PC-3 (cell line): ENCODE measurements at regions not wholly inside any gene's neighbourhood (a gene's known extent, or its start where the extent isn't known, plus 50 kb on each side); places are given as distances from the start of the nearest gene placed in this dataset.

Source experiments
- ATAC-seq: fragments of 200-7000 bp; cut with Tn5 transposase; 2 replicates; pipeline ENCODE4 v1.9.1; 2020; ENCODE audit warnings: mild to moderate bottlenecking, moderate library complexity
- BruUV-seq: library from RNA; stranded (reverse); fragments of 400-500 nt; replicated peaks from 2 replicates; lab custom pipeline; 2021; lab: Mats Ljungman, UMichigan
- CTCF ChIA-PET: fragments of 300-600 bp; sonication (Branson Sonifier 250); formaldehyde crosslinking; loops from one replicate; lab custom pipeline; 2022; ENCODE audit warnings: antibody characterized with exemption; lab: Charles Lee
- POLR2A ChIA-PET: fragments of 300-600 bp; sonication (Branson Sonifier 250); formaldehyde crosslinking; loops from one replicate; lab custom pipeline; 2022; ENCODE audit warnings: antibody characterized with exemption; ENCODE audit not compliant: unreplicated experiment; lab: Charles Lee
- DNase-seq: peaks from one replicate; pipeline ENCODE4 v3.0.0-alpha.2; 2015
- H2AFZ ChIP-seq: fragments of 300-600 bp; sonication (generic); 2 replicates; pipeline ENCODE4 v1.6.0; 2016; ENCODE audit warnings: antibody characterized with exemption, low read length
- H3F3A ChIP-seq: fragments of 300-600 bp; sonication (generic); one replicate; pipeline ENCODE4 v1.6.0; 2017; ENCODE audit warnings: antibody characterized with exemption, low read length, control low read depth, mild to moderate bottlenecking; ENCODE audit not compliant: unreplicated experiment
- H3K27ac ChIP-seq: fragments of 300-600 bp; sonication (generic); 2 replicates; pipeline ENCODE4 v1.5.1; 2016; ENCODE audit warnings: mild to moderate bottlenecking, low read length
- H3K27me3 ChIP-seq: fragments of 300-600 bp; sonication (generic); 2 replicates; pipeline ENCODE4 v1.6.1; 2016; ENCODE audit warnings: low read length, mixed read lengths
- H3K36me3 ChIP-seq: fragments of 300-600 bp; sonication (generic); 2 replicates; pipeline ENCODE4 v1.6.1; 2016; ENCODE audit warnings: low read depth, mixed run types, low read length, mixed read lengths
- H3K4me1 ChIP-seq: fragments of 300-600 bp; sonication (generic); 2 replicates; pipeline ENCODE4 v1.5.1; 2016; ENCODE audit warnings: low read length; ENCODE audit not compliant: insufficient read depth
- H3K4me2 ChIP-seq: fragments of 300-600 bp; sonication (generic); 2 replicates; pipeline ENCODE4 v1.6.0; 2016; ENCODE audit warnings: low read length
- H3K4me3 ChIP-seq: fragments of 300-600 bp; sonication (generic); 2 replicates; pipeline ENCODE4 v1.5.1; 2016; ENCODE audit warnings: mild to moderate bottlenecking, low read length, mixed read lengths
- H3K79me2 ChIP-seq: fragments of 300-600 bp; sonication (generic); 2 replicates; pipeline ENCODE4 v1.6.1; 2017; ENCODE audit warnings: low read length, mixed read lengths
- H3K9ac ChIP-seq: fragments of 300-600 bp; sonication (generic); 2 replicates; pipeline ENCODE4 v1.6.0; 2016; ENCODE audit warnings: mild to moderate bottlenecking, low read length
- H3K9me2 ChIP-seq: fragments of 300-600 bp; sonication (generic); replicated peaks from 2 replicates; pipeline ENCODE4 v1.6.1; 2016; ENCODE audit warnings: mixed run types, low read length, mixed read lengths
- H3K9me3 ChIP-seq: fragments of 300-600 bp; sonication (generic); 2 replicates; pipeline ENCODE4 v1.6.1; 2016; ENCODE audit warnings: low read length, mixed read lengths
- H4K20me1 ChIP-seq: fragments of 300-600 bp; sonication (generic); 2 replicates; pipeline ENCODE4 v1.6.1; 2016; ENCODE audit warnings: low read length, mixed read lengths
- CTCF ChIP-seq: fragments of 300-600 bp; sonication (generic); conservative IDR thresholded peaks from 2 replicates; pipeline ENCODE4 v1.5.1; 2017; ENCODE audit warnings: antibody characterized with exemption, low read depth, mild to moderate bottlenecking, low read length
- EZH2 ChIP-seq: fragments of 300-600 bp; sonication (generic); IDR thresholded peaks from one replicate; pipeline ENCODE4 v1.6.1; 2017; ENCODE audit warnings: antibody characterized with exemption, mild to moderate bottlenecking, low read length; ENCODE audit not compliant: unreplicated experiment
- EZH2phosphoT487 ChIP-seq: fragments of 300-600 bp; sonication (generic); IDR thresholded peaks from 2 replicates; pipeline ENCODE4 v1.6.1; 2018; ENCODE audit warnings: mild to moderate bottlenecking, antibody characterized with exemption, low read length, borderline replicate concordance
- intact Hi-C: fragments of 100-400 bp; cut with micrococcal nuclease; formaldehyde crosslinking; loops from 2 replicates; pipeline ENCODE4 v1.9.0; 2023

GRCh38 chr3:10637342-10637741, 132.0 kb upstream of the ATP2B2 start:
- Histone ChIP-seq H4K20me1 (no peaks in the 10 kb centered on the region), H3F3A (no peaks in the 10 kb centered on the region), H3K9me2 (no peaks in the 10 kb centered on the region), H3K9ac (no peak overlapping the region), H2AFZ (no peak overlapping the region), H3K4me1 (no peaks in the 10 kb centered on the region), H3K27ac (no peak overlapping the region), H3K79me2 (no peaks in the 10 kb centered on the region), H3K9me3 (peaks cover 12% of the 10 kb centered on the region; the same call in 1 of the 2 replicates), H3K4me2 (no peak overlapping the region), H3K4me3 (no peak overlapping the region), H3K36me3 (no peaks in the 10 kb centered on the region), H3K27me3 (peaks cover 80% of the 10 kb centered on the region)
- ATAC-seq (no peak), DNase-seq (no peak)
- ChIA-PET CTCF (no interaction called here), POLR2A (no interaction called here)
- TF ChIP-seq EZH2phosphoT487, result no peak
- TF ChIP-seq EZH2, result no peak
- TF ChIP-seq CTCF, result no peak
- intact Hi-C loops, result no loop called here
- BruUV-seq, result no TSS peak

- peaks cover 78% of the 10 kb centered on the region for H3K27me3 ChIP-seq
- no TSS peak for BruUV-seq
- H3K9me3 ChIP-seq, result peaks cover 12% of the 10 kb centered on the region; the same call in 1 of the 2 replicates
- no peaks in the 10 kb centered on the region for H4K20me1 ChIP-seq
- no peak overlapping the region for H2AFZ ChIP-seq
- H3K4me3 ChIP-seq, result no peak overlapping the region
- no peaks in the 10 kb centered on the region for H3F3A ChIP-seq
- no peak for DNase-seq
- POLR2A ChIA-PET, result no interaction called here
- H3K4me2 ChIP-seq, result no peak overlapping the region
- H3K9me2 ChIP-seq, result no peaks in the 10 kb centered on the region
- no peak for ATAC-seq
- H3K36me3 ChIP-seq, result no peaks in the 10 kb centered on the region
- H3K4me1 ChIP-seq, result no peaks in the 10 kb centered on the region
- H3K9ac ChIP-seq, result no peak overlapping the region
- intact Hi-C loops, result no loop called here
- no peak overlapping the region for H3K27ac ChIP-seq
- CTCF ChIA-PET, result no interaction called here
- H3K79me2 ChIP-seq, result no peaks in the 10 kb centered on the region
- no peak for TF ChIP-seq CTCF
- no peak for TF ChIP-seq EZH2phosphoT487
- TF ChIP-seq EZH2, result no peak
These were observed 133.1 kb upstream of the ATP2B2 start for GRCh38 chr3:10638466-10638865.

GRCh38 chr3:10641760-10642159, 136.4 kb upstream of the ATP2B2 start:
- Histone ChIP-seq H3K4me2 (no peak overlapping the region), H2AFZ (no peak overlapping the region), H3K9me3 (peaks cover 12% of the 10 kb centered on the region; the same call in 1 of the 2 replicates), H3K79me2 (no peaks in the 10 kb centered on the region), H3K4me1 (no peaks in the 10 kb centered on the region), H3K27ac (no peak overlapping the region), H3K9ac (no peak overlapping the region), H4K20me1 (no peaks in the 10 kb centered on the region), H3K4me3 (no peak overlapping the region), H3K27me3 (peaks cover 79% of the 10 kb centered on the region), H3K9me2 (no peaks in the 10 kb centered on the region), H3F3A (no peaks in the 10 kb centered on the region), H3K36me3 (no peaks in the 10 kb centered on the region)
- ChIA-PET POLR2A (no interaction called here), CTCF (no interaction called here)
- DNase-seq (no peak), ATAC-seq (no peak)
- BruUV-seq, result no TSS peak
- TF ChIP-seq EZH2, result no peak
- TF ChIP-seq EZH2phosphoT487, result no peak
- TF ChIP-seq CTCF, result no peak
- intact Hi-C loops, result no loop called here
